GM23338 (cell line): ENCODE measurements at regions not wholly inside any gene's neighbourhood (a gene's known extent, or its start where the extent isn't known, plus 50 kb on each side); places are given as distances from the start of the nearest gene placed in this dataset.

Experiments
- ATAC-seq: fragments of 200-7000 bp; cut with Tn5 transposase; 3 replicates; pipeline ENCODE4 v1.9.1; 2020
- DNase-seq: peaks from one replicate; pipeline ENCODE4 v3.0.0-alpha.2; 2015; ENCODE audit warnings: low spot score
- H2AFZ ChIP-seq: fragments of 200-600 bp; sonication (generic); 2 replicates; pipeline ENCODE4 v1.8.0; 2016; ENCODE audit warnings: antibody characterized with exemption, mild to moderate bottlenecking, moderate library complexity
- H3F3A ChIP-seq: fragments of 200-600 bp; sonication (generic); replicated peaks from 2 replicates; pipeline ENCODE4 v1.8.0; 2017; ENCODE audit warnings: antibody characterized with exemption, mixed run types, low read depth
- H3K27ac ChIP-seq: fragments of 200-600 bp; sonication (generic); 2 replicates; pipeline ENCODE4 v1.6.1; 2016; ENCODE audit warnings: low read depth
- H3K27me3 ChIP-seq: fragments of 200-600 bp; sonication (generic); 2 replicates; pipeline ENCODE4 v1.8.0; 2016; ENCODE audit warnings: mild to moderate bottlenecking, mixed run types, moderate library complexity; ENCODE audit not compliant: insufficient read depth
- H3K36me3 ChIP-seq: fragments of 200-600 bp; sonication (generic); 2 replicates; pipeline ENCODE4 v1.8.0; 2016; ENCODE audit warnings: mild to moderate bottlenecking; ENCODE audit not compliant: insufficient read depth
- H3K4me1 ChIP-seq: fragments of 200-600 bp; sonication (generic); 2 replicates; pipeline ENCODE4 v1.8.0; 2016; ENCODE audit warnings: mild to moderate bottlenecking, moderate library complexity; ENCODE audit not compliant: insufficient read depth
- H3K4me2 ChIP-seq: fragments of 200-600 bp; sonication (generic); 2 replicates; pipeline ENCODE4 v1.7.1; 2017; ENCODE audit warnings: mixed run types
- H3K4me3 ChIP-seq: fragments of 200-600 bp; sonication (generic); 2 replicates; pipeline ENCODE4 v1.6.1; 2016; ENCODE audit warnings: mixed run types
- H3K79me2 ChIP-seq: fragments of 200-600 bp; sonication (generic); replicated peaks from 2 replicates; pipeline ENCODE4 v1.8.0; 2017; ENCODE audit warnings: mild to moderate bottlenecking; ENCODE audit not compliant: insufficient read depth
- H3K9me2 ChIP-seq: fragments of 200-600 bp; sonication (generic); 2 replicates; pipeline ENCODE4 v1.8.0; 2017; ENCODE audit not compliant: insufficient read depth
- H4K20me1 ChIP-seq: fragments of 200-600 bp; sonication (generic); replicated peaks from 2 replicates; pipeline ENCODE4 v1.8.0; 2017; ENCODE audit warnings: mild to moderate bottlenecking; ENCODE audit not compliant: insufficient read depth
- H3K27ac Mint-ChIP-seq: 2 replicates; pipeline ENCODE4 v1.8.0; 2020; ENCODE audit warnings: inconsistent platforms, mild to moderate bottlenecking, moderate library complexity, mixed read lengths
- H3K27me3 Mint-ChIP-seq: 3 replicates; pipeline ENCODE4 v1.8.0; 2022; ENCODE audit warnings: low read depth, mild to moderate bottlenecking, moderate library complexity, mixed read lengths, inconsistent platforms; ENCODE audit not compliant: insufficient read depth, poor library complexity
- H3K36me3 Mint-ChIP-seq: 3 replicates; pipeline ENCODE4 v1.8.0; 2021; ENCODE audit warnings: low read depth, mild to moderate bottlenecking, inconsistent platforms, moderate library complexity, mixed read lengths
- H3K4me1 Mint-ChIP-seq: 3 replicates; pipeline ENCODE4 v1.8.0; 2020; ENCODE audit warnings: mild to moderate bottlenecking, inconsistent platforms, mixed read lengths
- H3K4me3 Mint-ChIP-seq: 3 replicates; pipeline ENCODE4 v1.8.0; 2021; ENCODE audit warnings: moderate library complexity, mild to moderate bottlenecking, inconsistent platforms, mixed read lengths
- H3K9me3 Mint-ChIP-seq: 3 replicates; pipeline ENCODE4 v1.8.0; 2020; ENCODE audit warnings: moderate library complexity, mild to moderate bottlenecking, inconsistent platforms, mixed read lengths
- CREB1 ChIP-seq: fragments of 250-450 bp; sonication (Bioruptor Pico); IDR thresholded peaks from 2 replicates; pipeline ENCODE4 v1.5.0; 2020; ENCODE audit warnings: low read depth, mild to moderate bottlenecking, moderate library complexity
- EZH2 ChIP-seq: fragments of 200-600 bp; sonication (generic); IDR thresholded peaks from one replicate; pipeline ENCODE4 v1.8.0; 2017; ENCODE audit warnings: antibody characterized with exemption, mild to moderate bottlenecking, low read depth; ENCODE audit not compliant: unreplicated experiment
- EZH2phosphoT487 ChIP-seq: fragments of 200-600 bp; sonication (generic); IDR thresholded peaks from one replicate; pipeline ENCODE4 v1.8.1; 2018; ENCODE audit warnings: antibody characterized with exemption; ENCODE audit not compliant: unreplicated experiment
- JUNB ChIP-seq: IDR thresholded peaks from one replicate; pipeline ENCODE4 v1.6.1; 2016; ENCODE audit warnings: antibody characterized with exemption; ENCODE audit not compliant: unreplicated experiment
- NANOG ChIP-seq: IDR thresholded peaks from 2 replicates; pipeline ENCODE4 v1.6.1; 2016; ENCODE audit warnings: antibody characterized with exemption, borderline replicate concordance
- POLR2AphosphoS5 ChIP-seq: IDR thresholded peaks from 2 replicates; pipeline ENCODE4 v1.6.1; 2016; ENCODE audit warnings: antibody characterized with exemption, low read depth
- STAT1 ChIP-seq: IDR thresholded peaks from one replicate; pipeline ENCODE4 v1.6.1; 2016; ENCODE audit warnings: antibody characterized with exemption; ENCODE audit not compliant: unreplicated experiment
- ZNF114 ChIP-seq: fragments of 250-450 bp; sonication (Bioruptor Pico); IDR thresholded peaks from 2 replicates; pipeline ENCODE4 v1.5.0; 2020; ENCODE audit warnings: mild to moderate bottlenecking, moderate library complexity
- ZNF331 ChIP-seq: fragments of 250-450 bp; sonication (Bioruptor Pico); IDR thresholded peaks from 2 replicates; pipeline ENCODE4 v1.5.0; 2020; ENCODE audit warnings: low read depth, mild to moderate bottlenecking, moderate library complexity
- TF ChIP-seq, protein P1 (sequence below): IDR thresholded peaks from 2 replicates; pipeline ENCODE4 v1.6.1; 2016; ENCODE audit warnings: antibody characterized with exemption
- TF ChIP-seq, protein P2 (sequence below): fragments of 250-450 bp; sonication (Bioruptor Pico); IDR thresholded peaks from 2 replicates; pipeline ENCODE4 v1.5.0; 2020; ENCODE audit warnings: mild to moderate bottlenecking, moderate library complexity
- TF ChIP-seq, protein P3 (sequence below): IDR thresholded peaks from one replicate; pipeline ENCODE4 v1.6.1; 2018; ENCODE audit warnings: antibody characterized with exemption; ENCODE audit not compliant: unreplicated experiment
- TF ChIP-seq, protein P4 (sequence below), 2 experiments: fragments of 200-600 bp in 1 of 2; sonication (generic) in 1 of 2; conservative IDR thresholded peaks; 2 replicates each; pipeline versions ENCODE4 v1.5.1 to v1.6.1; 2016 to 2017; ENCODE audit warnings: antibody characterized with exemption in 2 of 2, low read depth in 2 of 2, mild to moderate bottlenecking in 2 of 2, moderate library complexity in 1 of 2

DNA sequence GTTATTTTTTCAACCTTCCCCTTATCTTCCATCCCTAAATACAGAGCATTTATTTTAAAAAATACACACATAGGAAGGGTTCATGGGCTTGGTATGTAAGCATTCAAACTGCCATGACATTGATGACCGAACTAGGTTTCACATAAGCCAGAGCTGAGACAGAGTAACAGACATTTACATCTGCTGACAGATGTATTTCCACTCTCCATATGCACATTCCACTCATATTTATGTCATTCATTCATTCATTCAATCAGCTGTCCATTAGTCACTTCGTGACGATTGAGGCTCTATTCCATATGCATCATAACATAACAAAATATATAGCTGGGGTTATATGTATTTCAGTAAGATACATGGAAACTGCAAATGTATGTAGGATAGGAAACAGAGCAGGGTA lies 145.5 kb upstream of the OTX2 start:
- Histone ChIP-seq H2AFZ (no peak overlapping the region), H3K79me2 (no peaks in the 10 kb centered on the region), H3K4me2 (no peak overlapping the region), H3K27ac (no peak overlapping the region), H3K4me3 (no peak overlapping the region), H3K36me3 (no peaks in the 10 kb centered on the region), H3F3A (no peaks in the 10 kb centered on the region), H4K20me1 (no peaks in the 10 kb centered on the region), H3K4me1 (peaks cover 28% of the 10 kb centered on the region), H3K27me3 (no peaks in the 10 kb centered on the region), H3K9me2 (no peaks in the 10 kb centered on the region)
- H3K36me3 Mint-ChIP-seq: no peaks in the 10 kb centered on the region
- no peak for TF ChIP-seq NANOG
- no peak for TF ChIP-seq EZH2
- no peak for TF ChIP-seq POLR2AphosphoS5
- TF ChIP-seq EZH2phosphoT487: no peak
- no peak for TF ChIP-seq STAT1
- TF ChIP-seq, protein P1, sequence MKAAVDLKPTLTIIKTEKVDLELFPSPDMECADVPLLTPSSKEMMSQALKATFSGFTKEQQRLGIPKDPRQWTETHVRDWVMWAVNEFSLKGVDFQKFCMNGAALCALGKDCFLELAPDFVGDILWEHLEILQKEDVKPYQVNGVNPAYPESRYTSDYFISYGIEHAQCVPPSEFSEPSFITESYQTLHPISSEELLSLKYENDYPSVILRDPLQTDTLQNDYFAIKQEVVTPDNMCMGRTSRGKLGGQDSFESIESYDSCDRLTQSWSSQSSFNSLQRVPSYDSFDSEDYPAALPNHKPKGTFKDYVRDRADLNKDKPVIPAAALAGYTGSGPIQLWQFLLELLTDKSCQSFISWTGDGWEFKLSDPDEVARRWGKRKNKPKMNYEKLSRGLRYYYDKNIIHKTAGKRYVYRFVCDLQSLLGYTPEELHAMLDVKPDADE: no peak
- TF ChIP-seq CREB1: no peak
- TF ChIP-seq, protein P2, sequence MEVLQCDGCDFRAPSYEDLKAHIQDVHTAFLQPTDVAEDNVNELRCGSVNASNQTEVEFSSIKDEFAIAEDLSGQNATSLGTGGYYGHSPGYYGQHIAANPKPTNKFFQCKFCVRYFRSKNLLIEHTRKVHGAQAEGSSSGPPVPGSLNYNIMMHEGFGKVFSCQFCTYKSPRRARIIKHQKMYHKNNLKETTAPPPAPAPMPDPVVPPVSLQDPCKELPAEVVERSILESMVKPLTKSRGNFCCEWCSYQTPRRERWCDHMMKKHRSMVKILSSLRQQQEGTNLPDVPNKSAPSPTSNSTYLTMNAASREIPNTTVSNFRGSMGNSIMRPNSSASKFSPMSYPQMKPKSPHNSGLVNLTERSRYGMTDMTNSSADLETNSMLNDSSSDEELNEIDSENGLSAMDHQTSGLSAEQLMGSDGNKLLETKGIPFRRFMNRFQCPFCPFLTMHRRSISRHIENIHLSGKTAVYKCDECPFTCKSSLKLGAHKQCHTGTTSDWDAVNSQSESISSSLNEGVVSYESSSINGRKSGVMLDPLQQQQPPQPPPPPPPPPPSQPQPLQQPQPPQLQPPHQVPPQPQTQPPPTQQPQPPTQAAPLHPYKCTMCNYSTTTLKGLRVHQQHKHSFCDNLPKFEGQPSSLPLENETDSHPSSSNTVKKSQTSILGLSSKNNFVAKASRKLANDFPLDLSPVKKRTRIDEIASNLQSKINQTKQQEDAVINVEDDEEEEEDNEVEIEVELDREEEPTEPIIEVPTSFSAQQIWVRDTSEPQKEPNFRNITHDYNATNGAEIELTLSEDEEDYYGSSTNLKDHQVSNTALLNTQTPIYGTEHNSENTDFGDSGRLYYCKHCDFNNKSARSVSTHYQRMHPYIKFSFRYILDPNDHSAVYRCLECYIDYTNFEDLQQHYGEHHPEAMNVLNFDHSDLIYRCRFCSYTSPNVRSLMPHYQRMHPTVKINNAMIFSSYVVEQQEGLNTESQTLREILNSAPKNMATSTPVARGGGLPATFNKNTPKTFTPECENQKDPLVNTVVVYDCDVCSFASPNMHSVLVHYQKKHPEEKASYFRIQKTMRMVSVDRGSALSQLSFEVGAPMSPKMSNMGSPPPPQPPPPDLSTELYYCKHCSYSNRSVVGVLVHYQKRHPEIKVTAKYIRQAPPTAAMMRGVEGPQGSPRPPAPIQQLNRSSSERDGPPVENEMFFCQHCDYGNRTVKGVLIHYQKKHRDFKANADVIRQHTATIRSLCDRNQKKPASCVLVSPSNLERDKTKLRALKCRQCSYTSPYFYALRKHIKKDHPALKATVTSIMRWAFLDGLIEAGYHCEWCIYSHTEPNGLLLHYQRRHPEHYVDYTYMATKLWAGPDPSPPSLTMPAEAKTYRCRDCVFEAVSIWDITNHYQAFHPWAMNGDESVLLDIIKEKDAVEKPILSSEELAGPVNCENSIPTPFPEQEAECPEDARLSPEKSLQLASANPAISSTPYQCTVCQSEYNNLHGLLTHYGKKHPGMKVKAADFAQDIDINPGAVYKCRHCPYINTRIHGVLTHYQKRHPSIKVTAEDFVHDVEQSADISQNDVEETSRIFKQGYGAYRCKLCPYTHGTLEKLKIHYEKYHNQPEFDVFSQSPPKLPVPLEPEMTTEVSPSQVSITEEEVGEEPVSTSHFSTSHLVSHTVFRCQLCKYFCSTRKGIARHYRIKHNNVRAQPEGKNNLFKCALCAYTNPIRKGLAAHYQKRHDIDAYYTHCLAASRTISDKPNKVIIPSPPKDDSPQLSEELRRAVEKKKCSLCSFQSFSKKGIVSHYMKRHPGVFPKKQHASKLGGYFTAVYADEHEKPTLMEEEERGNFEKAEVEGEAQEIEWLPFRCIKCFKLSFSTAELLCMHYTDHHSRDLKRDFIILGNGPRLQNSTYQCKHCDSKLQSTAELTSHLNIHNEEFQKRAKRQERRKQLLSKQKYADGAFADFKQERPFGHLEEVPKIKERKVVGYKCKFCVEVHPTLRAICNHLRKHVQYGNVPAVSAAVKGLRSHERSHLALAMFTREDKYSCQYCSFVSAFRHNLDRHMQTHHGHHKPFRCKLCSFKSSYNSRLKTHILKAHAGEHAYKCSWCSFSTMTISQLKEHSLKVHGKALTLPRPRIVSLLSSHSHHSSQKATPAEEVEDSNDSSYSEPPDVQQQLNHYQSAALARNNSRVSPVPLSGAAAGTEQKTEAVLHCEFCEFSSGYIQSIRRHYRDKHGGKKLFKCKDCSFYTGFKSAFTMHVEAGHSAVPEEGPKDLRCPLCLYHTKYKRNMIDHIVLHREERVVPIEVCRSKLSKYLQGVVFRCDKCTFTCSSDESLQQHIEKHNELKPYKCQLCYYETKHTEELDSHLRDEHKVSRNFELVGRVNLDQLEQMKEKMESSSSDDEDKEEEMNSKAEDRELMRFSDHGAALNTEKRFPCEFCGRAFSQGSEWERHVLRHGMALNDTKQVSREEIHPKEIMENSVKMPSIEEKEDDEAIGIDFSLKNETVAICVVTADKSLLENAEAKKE (CRISPR knock-in tag): no peak
- no peak for TF ChIP-seq JUNB
- TF ChIP-seq ZNF114 (CRISPR knock-in tag): no peak
- TF ChIP-seq, protein P3, sequence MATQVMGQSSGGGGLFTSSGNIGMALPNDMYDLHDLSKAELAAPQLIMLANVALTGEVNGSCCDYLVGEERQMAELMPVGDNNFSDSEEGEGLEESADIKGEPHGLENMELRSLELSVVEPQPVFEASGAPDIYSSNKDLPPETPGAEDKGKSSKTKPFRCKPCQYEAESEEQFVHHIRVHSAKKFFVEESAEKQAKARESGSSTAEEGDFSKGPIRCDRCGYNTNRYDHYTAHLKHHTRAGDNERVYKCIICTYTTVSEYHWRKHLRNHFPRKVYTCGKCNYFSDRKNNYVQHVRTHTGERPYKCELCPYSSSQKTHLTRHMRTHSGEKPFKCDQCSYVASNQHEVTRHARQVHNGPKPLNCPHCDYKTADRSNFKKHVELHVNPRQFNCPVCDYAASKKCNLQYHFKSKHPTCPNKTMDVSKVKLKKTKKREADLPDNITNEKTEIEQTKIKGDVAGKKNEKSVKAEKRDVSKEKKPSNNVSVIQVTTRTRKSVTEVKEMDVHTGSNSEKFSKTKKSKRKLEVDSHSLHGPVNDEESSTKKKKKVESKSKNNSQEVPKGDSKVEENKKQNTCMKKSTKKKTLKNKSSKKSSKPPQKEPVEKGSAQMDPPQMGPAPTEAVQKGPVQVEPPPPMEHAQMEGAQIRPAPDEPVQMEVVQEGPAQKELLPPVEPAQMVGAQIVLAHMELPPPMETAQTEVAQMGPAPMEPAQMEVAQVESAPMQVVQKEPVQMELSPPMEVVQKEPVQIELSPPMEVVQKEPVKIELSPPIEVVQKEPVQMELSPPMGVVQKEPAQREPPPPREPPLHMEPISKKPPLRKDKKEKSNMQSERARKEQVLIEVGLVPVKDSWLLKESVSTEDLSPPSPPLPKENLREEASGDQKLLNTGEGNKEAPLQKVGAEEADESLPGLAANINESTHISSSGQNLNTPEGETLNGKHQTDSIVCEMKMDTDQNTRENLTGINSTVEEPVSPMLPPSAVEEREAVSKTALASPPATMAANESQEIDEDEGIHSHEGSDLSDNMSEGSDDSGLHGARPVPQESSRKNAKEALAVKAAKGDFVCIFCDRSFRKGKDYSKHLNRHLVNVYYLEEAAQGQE: no peak
- TF ChIP-seq, protein P4, sequence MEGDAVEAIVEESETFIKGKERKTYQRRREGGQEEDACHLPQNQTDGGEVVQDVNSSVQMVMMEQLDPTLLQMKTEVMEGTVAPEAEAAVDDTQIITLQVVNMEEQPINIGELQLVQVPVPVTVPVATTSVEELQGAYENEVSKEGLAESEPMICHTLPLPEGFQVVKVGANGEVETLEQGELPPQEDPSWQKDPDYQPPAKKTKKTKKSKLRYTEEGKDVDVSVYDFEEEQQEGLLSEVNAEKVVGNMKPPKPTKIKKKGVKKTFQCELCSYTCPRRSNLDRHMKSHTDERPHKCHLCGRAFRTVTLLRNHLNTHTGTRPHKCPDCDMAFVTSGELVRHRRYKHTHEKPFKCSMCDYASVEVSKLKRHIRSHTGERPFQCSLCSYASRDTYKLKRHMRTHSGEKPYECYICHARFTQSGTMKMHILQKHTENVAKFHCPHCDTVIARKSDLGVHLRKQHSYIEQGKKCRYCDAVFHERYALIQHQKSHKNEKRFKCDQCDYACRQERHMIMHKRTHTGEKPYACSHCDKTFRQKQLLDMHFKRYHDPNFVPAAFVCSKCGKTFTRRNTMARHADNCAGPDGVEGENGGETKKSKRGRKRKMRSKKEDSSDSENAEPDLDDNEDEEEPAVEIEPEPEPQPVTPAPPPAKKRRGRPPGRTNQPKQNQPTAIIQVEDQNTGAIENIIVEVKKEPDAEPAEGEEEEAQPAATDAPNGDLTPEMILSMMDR (conservative IDR thresholded peaks at IDR 0.05; ENCODE audit: low read depth in 2 of 2): no peak
- TF ChIP-seq ZNF331 (CRISPR knock-in tag): no peak
- H3K4me3 Mint-ChIP-seq: no peak overlapping the region
- no peak overlapping the region for H3K27ac Mint-ChIP-seq
- no peaks in the 10 kb centered on the region for H3K9me3 Mint-ChIP-seq
- peaks cover 1% of the 10 kb centered on the region for H3K27me3 Mint-ChIP-seq
- no peak for DNase-seq
- H3K4me1 Mint-ChIP-seq: peaks cover 34% of the 10 kb centered on the region
- ATAC-seq: no peak
